Thyroid gland (tissue), 4 donors: ENCODE measurements at regions not wholly inside any gene's neighbourhood (a gene's known extent, or its start where the extent isn't known, plus 50 kb on each side); places are given as distances from the start of the nearest gene placed in this dataset.

Source experiments
- POLR2A ChIP-seq, 2 donors: fragments of 450-650 bp; IDR thresholded peaks; one replicate each; pipeline ENCODE4 v1.6.1; 2017; ENCODE audit warnings: antibody characterized with exemption in 2 of 2, mild to moderate bottlenecking in 2 of 2, moderate library complexity in 1 of 2
- TF ChIP-seq, protein P1 (sequence below), 6 experiments: fragments of 200-600 bp in 3 of 6; fragments of 450-650 bp in 3 of 6; sonication (generic) in 3 of 6; IDR thresholded peaks; one replicate each; pipeline ENCODE4 v1.5.1; 2016 to 2019; ENCODE audit warnings: antibody characterized with exemption in 6 of 6, mild to moderate bottlenecking in 2 of 6, inconsistent platforms in 1 of 6, moderate library complexity in 1 of 6

GRCh38 chr1:38528623-38529022, 330.9 kb downstream of the RRAGC start:
- no peak for TF ChIP-seq POLR2A (IDR thresholded peaks at IDR 0.05)
- TF ChIP-seq, protein P1, sequence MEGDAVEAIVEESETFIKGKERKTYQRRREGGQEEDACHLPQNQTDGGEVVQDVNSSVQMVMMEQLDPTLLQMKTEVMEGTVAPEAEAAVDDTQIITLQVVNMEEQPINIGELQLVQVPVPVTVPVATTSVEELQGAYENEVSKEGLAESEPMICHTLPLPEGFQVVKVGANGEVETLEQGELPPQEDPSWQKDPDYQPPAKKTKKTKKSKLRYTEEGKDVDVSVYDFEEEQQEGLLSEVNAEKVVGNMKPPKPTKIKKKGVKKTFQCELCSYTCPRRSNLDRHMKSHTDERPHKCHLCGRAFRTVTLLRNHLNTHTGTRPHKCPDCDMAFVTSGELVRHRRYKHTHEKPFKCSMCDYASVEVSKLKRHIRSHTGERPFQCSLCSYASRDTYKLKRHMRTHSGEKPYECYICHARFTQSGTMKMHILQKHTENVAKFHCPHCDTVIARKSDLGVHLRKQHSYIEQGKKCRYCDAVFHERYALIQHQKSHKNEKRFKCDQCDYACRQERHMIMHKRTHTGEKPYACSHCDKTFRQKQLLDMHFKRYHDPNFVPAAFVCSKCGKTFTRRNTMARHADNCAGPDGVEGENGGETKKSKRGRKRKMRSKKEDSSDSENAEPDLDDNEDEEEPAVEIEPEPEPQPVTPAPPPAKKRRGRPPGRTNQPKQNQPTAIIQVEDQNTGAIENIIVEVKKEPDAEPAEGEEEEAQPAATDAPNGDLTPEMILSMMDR (IDR thresholded peaks at IDR 0.05) = peak in 4 of 6 experiments; percentile 28 to 55 (median 38)
